Stimulated activated CD8-positive, alpha-beta memory T cell treated with anti-CD3 and anti-CD28 coated beads, Interleukin-4, amount 100 ng/mL, for 4 hours (primary cell): ENCODE measurements at regions not wholly inside any gene's neighbourhood (a gene's known extent, or its start where the extent isn't known, plus 50 kb on each side); places are given as distances from the start of the nearest gene placed in this dataset.
"Not testable (repeated sequence)": the region's sequence is repeated elsewhere in the genome, so short reads cannot be mapped to it uniquely, and the experiment has no call there.

Experiments
- DNase-seq, 2 donors: peaks; one replicate each; pipeline ENCODE4 v3.0.0-alpha.2; 2020; ENCODE audit warnings: low read depth in 2 of 2, low spot score in 1 of 2

- no peak for DNase-seq
Measured at GRCh38 chr10:29828956-29829355, 194.2 kb upstream of the SVIL start.

- DNase-seq, result no peak
Measured at GRCh38 chr10:29828440-29828894, 193.7 kb upstream of the SVIL start.

- DNase-seq, result no peak
Measured at GRCh38 chr10:29827512-29827911, 192.7 kb upstream of the SVIL start.

- no peak for DNase-seq
Measured at GRCh38 chr10:29826801-29827450, 192.2 kb upstream of the SVIL start.

GRCh38 chr10:29826221-29826620, 191.4 kb upstream of the SVIL start:
- DNase-seq, result no peak

- DNase-seq, result no peak
Measured at GRCh38 chr10:29823553-29824080, 188.8 kb upstream of the SVIL start.

- no peak for DNase-seq
Measured at GRCh38 chr10:29820890-29821461, 186.2 kb upstream of the SVIL start.

GRCh38 chr10:29816801-29817558, 182.2 kb upstream of the SVIL start:
- no peak for DNase-seq

GRCh38 chr10:29815572-29815971, 180.8 kb upstream of the SVIL start:
- DNase-seq, result no peak

GRCh38 chr10:29811751-29812427, 177.1 kb upstream of the SVIL start:
- no peak for DNase-seq

- DNase-seq, result no peak
Measured at GRCh38 chr10:29810816-29811215, 176.0 kb upstream of the SVIL start.

- not testable (repeated sequence) for DNase-seq
Measured at GRCh38 chr10:29810231-29810630, 175.5 kb upstream of the SVIL start.

- no peak for DNase-seq
Measured at GRCh38 chr10:29809383-29809782, 174.6 kb upstream of the SVIL start.

GRCh38 chr10:29807163-29807806, 172.5 kb upstream of the SVIL start:
- DNase-seq, result no peak

GRCh38 chr10:29806350-29806788, 171.6 kb upstream of the SVIL start:
- no peak for DNase-seq

GRCh38 chr10:29805134-29805723, 170.5 kb upstream of the SVIL start:
- no peak for DNase-seq

- DNase-seq, result no peak
Measured at GRCh38 chr10:29804025-29804852, 169.5 kb upstream of the SVIL start.

GRCh38 chr10:29802171-29802570, 167.4 kb upstream of the SVIL start:
- DNase-seq, result no peak

- no peak for DNase-seq
Measured at GRCh38 chr10:29798921-29799690, 164.3 kb upstream of the SVIL start.
